Epithelial cell of proximal tubule (primary cell): ENCODE measurements at regions not wholly inside any gene's neighbourhood (a gene's known extent, or its start where the extent isn't known, plus 50 kb on each side); places are given as distances from the start of the nearest gene placed in this dataset.

ENCODE experiments used
- DNase-seq: peaks from one replicate; pipeline ENCODE4 v3.0.0-alpha.2; 2011; ENCODE audit warnings: low read depth
- H3K4me3 ChIP-seq: 2 replicates; pipeline ENCODE4 v1.5.1; 2011; ENCODE audit warnings: low read depth, mild to moderate bottlenecking, low read length
- CTCF ChIP-seq: conservative IDR thresholded peaks from 2 replicates; pipeline ENCODE4 v1.5.1; 2012; ENCODE audit warnings: low read depth, mild to moderate bottlenecking, low read length

GRCh38 chr5:106412606-106413005 is 1258.1 kb downstream of the EFNA5 start:
- H3K4me3 ChIP-seq: no peak overlapping the region
- TF ChIP-seq CTCF: no peak
- no peak for DNase-seq

DNA sequence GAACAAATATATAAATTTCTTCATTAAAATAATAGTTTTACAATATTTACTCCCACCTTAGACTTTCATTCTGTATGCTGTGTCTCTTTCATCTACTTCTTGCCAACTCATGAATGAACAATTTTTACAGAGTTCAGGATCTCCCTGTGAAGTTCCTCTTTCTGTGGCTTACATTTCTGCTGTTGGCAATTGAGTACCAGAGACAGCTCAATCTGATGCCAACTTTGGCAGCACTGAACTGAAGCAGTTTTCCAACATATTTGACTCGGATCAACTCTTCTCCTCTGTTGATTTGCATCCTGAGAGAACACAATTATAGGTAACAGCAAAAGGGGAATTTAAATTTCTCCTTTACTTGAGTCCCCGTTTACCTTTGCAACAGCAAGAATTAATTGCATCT is 1262.2 kb downstream of the EFNA5 start:
- TF ChIP-seq CTCF: no peak
- DNase-seq: no peak
- no peak overlapping the region for H3K4me3 ChIP-seq

GRCh38 chr5:106408141-106408540 is 1262.6 kb downstream of the EFNA5 start:
- no peak for TF ChIP-seq CTCF
- DNase-seq: no peak
- H3K4me3 ChIP-seq: no peak overlapping the region

DNA sequence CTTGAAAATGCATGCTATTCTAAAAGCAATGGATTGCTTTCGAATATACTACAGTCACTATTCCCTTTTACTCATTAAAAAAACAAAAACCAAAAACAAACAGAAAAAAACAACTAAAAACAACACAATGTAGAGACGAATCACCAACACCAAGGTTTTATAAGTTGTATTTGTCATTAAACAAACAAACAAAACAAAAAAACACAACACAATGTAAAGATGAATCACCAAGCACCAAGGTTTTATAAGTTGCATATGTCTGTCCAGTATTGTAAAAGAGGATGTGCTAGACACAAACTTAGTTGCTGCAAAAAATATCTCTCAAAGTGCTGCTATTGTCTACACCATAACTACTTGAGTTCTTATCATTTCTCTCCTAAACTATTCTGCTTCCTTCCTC is 1269.2 kb downstream of the EFNA5 start:
- no peak for TF ChIP-seq CTCF
- DNase-seq: no peak
- no peak overlapping the region for H3K4me3 ChIP-seq

DNA sequence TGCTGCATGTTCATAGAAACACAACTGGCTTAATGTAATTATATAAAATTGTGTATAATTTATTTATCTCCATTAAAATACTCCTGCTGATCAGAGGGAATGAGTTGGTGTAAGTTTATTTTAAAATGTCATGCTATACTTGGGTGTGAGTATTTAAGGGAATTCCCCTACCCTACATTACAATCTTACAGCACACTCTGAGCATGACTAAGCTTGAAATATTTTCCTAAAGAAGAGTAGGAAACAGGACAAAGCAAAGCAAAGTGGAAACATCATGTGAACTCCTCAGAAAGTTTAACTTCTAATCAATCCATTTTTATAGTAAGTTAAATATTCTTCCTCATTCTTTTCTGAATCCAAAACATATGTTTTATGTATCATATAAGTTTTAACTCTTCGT is 1271.3 kb downstream of the EFNA5 start:
- DNase-seq: peak; percentile 46
- TF ChIP-seq CTCF: no peak

GRCh38 chr5:106397700-106398099 is 1273.0 kb downstream of the EFNA5 start:
- DNase-seq: peak; percentile 70
- no peak for TF ChIP-seq CTCF
- no peak overlapping the region for H3K4me3 ChIP-seq

More for the DNA sequence above, 1271.3 kb downstream of the EFNA5 start:
- H3K4me3 ChIP-seq: no peak overlapping the region

DNA sequence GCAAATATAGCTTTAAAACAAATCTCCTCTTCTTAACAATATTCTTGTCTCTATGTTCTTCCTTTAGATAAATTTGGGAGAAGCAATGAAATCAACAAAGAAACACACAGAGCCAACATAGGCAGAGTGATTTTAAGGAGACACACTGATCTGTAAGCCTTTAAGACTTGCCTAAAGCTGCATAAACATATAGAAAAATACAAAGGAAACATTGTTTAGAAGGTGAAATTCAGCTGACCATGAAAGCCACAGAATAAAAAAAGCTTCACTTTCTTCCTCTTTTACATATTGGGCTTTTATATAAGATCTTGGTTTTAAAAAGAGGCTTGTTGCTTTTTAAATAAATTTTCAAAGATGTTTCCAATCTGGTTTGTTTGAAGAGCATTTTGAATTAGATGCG is 1277.5 kb downstream of the EFNA5 start:
- no peak for TF ChIP-seq CTCF
- H3K4me3 ChIP-seq: no peak overlapping the region
- no peak for DNase-seq
